Fibroblast of lung (primary cell): ENCODE measurements at regions not wholly inside any gene's neighbourhood (a gene's known extent, or its start where the extent isn't known, plus 50 kb on each side); places are given as distances from the start of the nearest gene placed in this dataset.

Experiments
- EZH2 ChIP-seq: IDR thresholded peaks from 2 replicates; pipeline ENCODE4 v1.5.1; 2012; ENCODE audit warnings: low read length, control low read depth, mild to moderate bottlenecking; ENCODE audit errors: missing control alignments
- TF ChIP-seq, protein P1 (sequence below), 2 donors: IDR thresholded peaks in 1 of 2; conservative IDR thresholded peaks in 1 of 2; 1 replicate in 1 of 2; 2 replicates in 1 of 2; pipeline ENCODE4 v1.5.1; 2011 to 2012; ENCODE audit warnings: low read length in 2 of 2, control low read depth in 1 of 2, inconsistent platforms in 1 of 2, low read depth in 1 of 2, mild to moderate bottlenecking in 1 of 2

DNA sequence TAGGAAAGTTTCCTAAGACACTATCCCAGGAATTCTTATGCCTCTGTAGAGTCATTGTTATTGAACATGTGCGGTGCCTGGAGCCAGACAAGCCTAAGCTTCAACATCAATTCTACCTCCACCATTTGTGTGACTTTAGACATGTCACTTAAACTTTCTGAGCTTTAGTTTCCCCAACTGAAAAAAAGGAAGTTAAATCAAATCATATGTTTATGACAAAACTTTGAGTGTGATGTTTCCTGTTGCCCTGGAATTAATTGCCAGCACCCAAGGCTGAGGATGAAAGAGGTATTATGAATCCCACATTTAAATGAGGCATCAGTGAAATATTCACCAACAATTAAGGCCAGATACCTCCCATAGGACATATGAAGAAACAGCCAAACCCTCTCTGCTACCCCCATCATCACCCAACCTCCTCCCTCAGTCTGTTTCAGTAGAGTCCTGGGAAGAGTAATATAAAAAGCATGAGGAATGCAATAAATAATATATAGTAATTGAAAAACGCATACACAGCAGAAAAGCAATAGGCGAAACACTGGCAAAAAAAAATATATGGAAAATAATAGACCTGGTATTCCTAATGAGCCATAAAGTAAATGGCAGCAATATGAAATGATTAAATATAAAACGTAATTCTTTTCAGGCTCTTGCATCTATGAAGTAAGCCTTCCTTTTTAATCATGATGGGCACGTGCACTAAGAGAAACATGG is 182.0 kb upstream of the DCN start:
- TF ChIP-seq, protein P1, sequence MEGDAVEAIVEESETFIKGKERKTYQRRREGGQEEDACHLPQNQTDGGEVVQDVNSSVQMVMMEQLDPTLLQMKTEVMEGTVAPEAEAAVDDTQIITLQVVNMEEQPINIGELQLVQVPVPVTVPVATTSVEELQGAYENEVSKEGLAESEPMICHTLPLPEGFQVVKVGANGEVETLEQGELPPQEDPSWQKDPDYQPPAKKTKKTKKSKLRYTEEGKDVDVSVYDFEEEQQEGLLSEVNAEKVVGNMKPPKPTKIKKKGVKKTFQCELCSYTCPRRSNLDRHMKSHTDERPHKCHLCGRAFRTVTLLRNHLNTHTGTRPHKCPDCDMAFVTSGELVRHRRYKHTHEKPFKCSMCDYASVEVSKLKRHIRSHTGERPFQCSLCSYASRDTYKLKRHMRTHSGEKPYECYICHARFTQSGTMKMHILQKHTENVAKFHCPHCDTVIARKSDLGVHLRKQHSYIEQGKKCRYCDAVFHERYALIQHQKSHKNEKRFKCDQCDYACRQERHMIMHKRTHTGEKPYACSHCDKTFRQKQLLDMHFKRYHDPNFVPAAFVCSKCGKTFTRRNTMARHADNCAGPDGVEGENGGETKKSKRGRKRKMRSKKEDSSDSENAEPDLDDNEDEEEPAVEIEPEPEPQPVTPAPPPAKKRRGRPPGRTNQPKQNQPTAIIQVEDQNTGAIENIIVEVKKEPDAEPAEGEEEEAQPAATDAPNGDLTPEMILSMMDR (conservative IDR thresholded peaks at IDR 0.05 in 1 of 2, IDR thresholded peaks at IDR 0.05 in 1 of 2; ENCODE audit: low read depth in 1 of 2, low read length in 2 of 2) = no peak
- TF ChIP-seq EZH2 = no peak
